OCI-LY3 (cell line): ENCODE measurements at regions not wholly inside any gene's neighbourhood (a gene's known extent, or its start where the extent isn't known, plus 50 kb on each side); places are given as distances from the start of the nearest gene placed in this dataset.
"Not testable (repeated sequence)": the region's sequence is repeated elsewhere in the genome, so short reads cannot be mapped to it uniquely, and the experiment has no call there.

Source experiments
- H2AFZ ChIP-seq: fragments of 200-600, 300-600 bp; shearing (Covaris generic); 2 replicates; pipeline ENCODE4 v1.6.0; 2014; ENCODE audit warnings: antibody characterized with exemption, low read depth, low read length
- H3K27ac ChIP-seq: fragments of 200-600, 300-600 bp; sonication (generic); 2 replicates; pipeline ENCODE4 v1.5.1; 2014; ENCODE audit warnings: mild to moderate bottlenecking, low read length, moderate library complexity, mixed read lengths
- H3K27me3 ChIP-seq: fragments of 200-600, 300-600 bp; sonication (generic); 2 replicates; pipeline ENCODE4 v1.6.1; 2014; ENCODE audit warnings: low read depth, low read length, mixed read lengths
- H3K36me3 ChIP-seq: fragments of 200-600, 300-600 bp; sonication (generic); replicated peaks from 2 replicates; pipeline ENCODE3; 2014; ENCODE audit warnings: low read depth, low read length, mixed read lengths
- H3K4me1 ChIP-seq: fragments of 300-600, 200-600 bp; sonication (generic); 2 replicates; pipeline ENCODE4 v1.6.1; 2014; ENCODE audit warnings: low read length, mixed read lengths
- H3K4me2 ChIP-seq: fragments of 200-600, 300-600 bp; sonication (generic); 2 replicates; pipeline ENCODE4 v1.6.1; 2014; ENCODE audit warnings: low read length, mixed read lengths
- H3K4me3 ChIP-seq: fragments of 300-600, 200-600 bp; sonication (generic); 2 replicates; pipeline ENCODE4 v1.5.1; 2014; ENCODE audit warnings: antibody characterized with exemption, mild to moderate bottlenecking, low read length, moderate library complexity
- H3K79me2 ChIP-seq: fragments of 300-600, 200-600 bp; shearing (Covaris generic); 2 replicates; pipeline ENCODE4 v1.6.1; 2014; ENCODE audit warnings: mild to moderate bottlenecking, low read length, mixed read lengths
- H3K9ac ChIP-seq: fragments of 300-600, 200-600 bp; shearing (Covaris generic); 2 replicates; pipeline ENCODE4 v1.6.0; 2014; ENCODE audit warnings: mild to moderate bottlenecking, low read length, moderate library complexity
- H3K9me3 ChIP-seq: fragments of 200-600, 300-600 bp; shearing (Covaris generic); 2 replicates; pipeline ENCODE4 v1.6.1; 2014; ENCODE audit warnings: low read length, mixed read lengths; ENCODE audit not compliant: insufficient read depth
- H4K20me1 ChIP-seq: fragments of 200-600, 300-600 bp; sonication (generic); 2 replicates; pipeline ENCODE4 v1.6.1; 2016; ENCODE audit warnings: low read length, mixed read lengths; ENCODE audit not compliant: insufficient read depth
- CTCF ChIP-seq: fragments of 200-600, 300-600 bp; sonication (generic); IDR thresholded peaks from 2 replicates; pipeline ENCODE4 v1.5.1; 2014; ENCODE audit warnings: antibody characterized with exemption, low read length, low read depth
- EZH2phosphoT487 ChIP-seq: fragments of 200-600 bp; shearing (Covaris generic); IDR thresholded peaks from 2 replicates; pipeline ENCODE4 v1.6.1; 2018; ENCODE audit warnings: antibody characterized with exemption, mixed run types, low read depth

DNA sequence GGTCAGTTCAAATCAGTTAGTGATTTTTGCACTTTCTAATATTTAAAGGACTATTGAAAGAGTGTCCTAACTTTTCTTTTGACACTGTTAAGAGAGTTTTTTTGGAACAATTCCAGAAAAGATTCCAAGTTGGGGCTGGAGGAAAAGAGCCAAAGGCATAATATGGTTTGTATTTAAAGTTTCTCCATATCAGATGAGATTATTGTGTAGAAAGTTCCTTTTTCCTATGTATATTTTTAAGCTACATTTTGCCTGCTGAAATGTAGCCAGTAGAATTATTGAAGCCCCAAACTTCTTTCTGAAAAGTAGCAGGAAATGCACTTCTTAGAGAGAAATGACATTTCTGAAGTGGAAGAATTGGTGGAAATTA lies 136.5 kb upstream of the TSC22D2 start:
- Histone ChIP-seq H4K20me1 (no peaks in the 10 kb centered on the region), H3K9me3 (no peaks in the 10 kb centered on the region), H3K36me3 (no peaks in the 10 kb centered on the region), H3K79me2 (no peaks in the 10 kb centered on the region), H3K27ac (no peak overlapping the region), H3K9ac (no peak overlapping the region), H3K27me3 (0 out of 2 replicates have a peak, but pooled peaks cover 8% of the 10 kb centered on the region), H3K4me2 (no peak overlapping the region), H3K4me1 (no peaks in the 10 kb centered on the region), H3K4me3 (no peak overlapping the region), H2AFZ (no peak overlapping the region)
- TF ChIP-seq EZH2phosphoT487 (no peak), CTCF (no peak)

DNA sequence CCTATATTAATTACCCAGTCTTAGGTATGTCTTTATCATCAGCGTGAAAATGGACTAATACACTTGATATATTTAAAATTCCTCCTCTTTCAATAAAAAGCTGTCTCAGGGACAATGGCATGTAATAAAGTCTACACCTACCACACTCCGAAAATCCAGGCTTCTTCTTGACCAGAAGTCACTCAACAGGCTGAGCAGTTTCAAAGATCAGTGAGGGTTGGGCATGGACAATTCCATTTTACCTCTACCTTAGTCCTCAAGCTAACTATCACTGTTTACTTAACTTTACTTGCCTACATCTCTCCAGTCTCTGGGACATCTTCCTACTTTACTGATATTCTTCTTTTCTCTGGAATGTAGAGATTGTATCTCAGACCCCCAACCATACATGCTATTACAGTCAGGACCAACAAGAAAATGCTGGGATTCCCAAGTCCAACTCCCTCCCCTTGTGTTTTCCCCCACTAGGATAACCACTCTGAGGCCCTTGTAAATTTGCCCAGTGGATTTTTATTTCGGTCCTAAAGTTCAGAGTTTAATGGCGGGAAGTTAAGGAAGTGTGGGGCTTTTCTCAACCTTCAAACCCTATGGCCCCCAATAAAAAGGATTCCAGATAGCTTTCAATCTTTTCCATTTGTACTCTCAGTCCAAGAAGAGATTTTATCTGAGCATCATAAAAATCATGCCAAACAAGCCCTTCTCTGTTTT lies 137.1 kb upstream of the TSC22D2 start:
- Histone ChIP-seq H4K20me1 (no peaks in the 10 kb centered on the region), H3K4me3 (no peak overlapping the region), H3K27me3 (0 out of 2 replicates have a peak, but pooled peaks cover 7% of the 10 kb centered on the region), H3K4me2 (no peak overlapping the region), H3K4me1 (no peaks in the 10 kb centered on the region), H3K79me2 (no peaks in the 10 kb centered on the region), H2AFZ (no peak overlapping the region), H3K27ac (no peak overlapping the region), H3K36me3 (no peaks in the 10 kb centered on the region), H3K9ac (no peak overlapping the region), H3K9me3 (no peaks in the 10 kb centered on the region)
- TF ChIP-seq CTCF (no peak), EZH2phosphoT487 (no peak)

DNA sequence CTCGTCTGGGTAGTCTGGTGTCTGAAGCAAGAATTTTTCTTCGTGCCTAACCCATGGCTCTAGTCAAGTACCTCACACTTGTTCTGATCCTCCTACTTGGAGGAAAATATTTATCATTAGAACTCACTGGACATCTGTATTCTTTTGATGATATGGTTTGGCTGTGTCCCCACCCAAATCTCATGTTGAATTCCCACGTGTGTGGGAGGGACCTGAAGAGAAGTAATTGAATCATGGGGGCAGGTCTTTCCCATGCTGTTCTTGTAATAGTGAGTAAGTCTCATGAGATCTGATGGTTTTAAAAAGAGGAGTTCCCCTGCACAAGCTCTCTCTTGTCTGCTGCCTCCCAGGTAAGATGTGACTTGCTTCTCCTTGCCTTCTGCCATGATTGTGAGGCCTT lies 137.7 kb upstream of the TSC22D2 start:
- not testable (repeated sequence) for H3K36me3 ChIP-seq, H3K4me3 ChIP-seq, H3K27ac ChIP-seq, H2AFZ ChIP-seq, H3K4me1 ChIP-seq, H3K9ac ChIP-seq, H3K79me2 ChIP-seq, H4K20me1 ChIP-seq, H3K9me3 ChIP-seq, H3K4me2 ChIP-seq, H3K27me3 ChIP-seq

GRCh38 chr3:150269526-150269925 lies 138.6 kb upstream of the TSC22D2 start:
- TF ChIP-seq CTCF = no peak
- TF ChIP-seq EZH2phosphoT487 = no peak
- Histone ChIP-seq H3K4me3 (no peak overlapping the region), H3K9me3 (no peaks in the 10 kb centered on the region), H3K27me3 (no peaks in the 10 kb centered on the region), H2AFZ (no peak overlapping the region), H4K20me1 (no peaks in the 10 kb centered on the region), H3K36me3 (no peaks in the 10 kb centered on the region), H3K9ac (no peak overlapping the region), H3K4me1 (peaks cover 4% of the 10 kb centered on the region; the same call in 1 of the 2 replicates), H3K79me2 (no peaks in the 10 kb centered on the region), H3K4me2 (no peak overlapping the region), H3K27ac (no peak overlapping the region)
